ENCODE measurements at regions not wholly inside any gene's neighbourhood (a gene's known extent, or its start where the extent isn't known, plus 50 kb on each side); places are given as distances from the start of the nearest gene placed in this dataset.

- Histone ChIP-seq H3K4me3 (no peak overlapping the region), H3K27me3 (no peaks in the 10 kb centered on the region), H3K36me3 (no peaks in the 10 kb centered on the region), H3K9me3 (no peaks in the 10 kb centered on the region), H3K27ac (no peak overlapping the region), H3K4me1 (no peaks in the 10 kb centered on the region)
- no peak for DNase-seq (ENCODE audit: low spot score in 2 of 2)
- 100% methylated on average over 1 of the region's 1 CpG for WGBS
- no peak for TF ChIP-seq EP300 (IDR thresholded peaks at IDR 0.05)
- TF ChIP-seq CTCF (IDR thresholded peaks at IDR 0.05), result no peak
- TF ChIP-seq POLR2AphosphoS5 (IDR thresholded peaks at IDR 0.05), result no peak
- no peak for TF ChIP-seq POLR2A (IDR thresholded peaks at IDR 0.05)
Observed at GRCh38 chr1:194078765-194079164, 892.4 kb upstream of the B3GALT2 start.

GRCh38 chr1:194076646-194077045 lies 890.2 kb upstream of the B3GALT2 start:
- no peaks in the 10 kb centered on the region for H3K4me1 ChIP-seq
- H3K27me3 ChIP-seq, result no peaks in the 10 kb centered on the region
- H3K4me3 ChIP-seq, result no peak overlapping the region
- no peaks in the 10 kb centered on the region for H3K9me3 ChIP-seq
- TF ChIP-seq POLR2AphosphoS5 (IDR thresholded peaks at IDR 0.05), result no peak
- TF ChIP-seq EP300 (IDR thresholded peaks at IDR 0.05), result no peak
- TF ChIP-seq CTCF (IDR thresholded peaks at IDR 0.05), result no peak
- no peak for TF ChIP-seq POLR2A (IDR thresholded peaks at IDR 0.05)
- no peak for DNase-seq (ENCODE audit: low spot score in 2 of 2)
- H3K27ac ChIP-seq, result no peak overlapping the region
- H3K36me3 ChIP-seq, result no peaks in the 10 kb centered on the region
- 16% methylated on average over 1 of the region's 1 CpG for WGBS

- Histone ChIP-seq H3K27ac (no peak overlapping the region), H3K4me3 (no peak overlapping the region), H3K27me3 (no peaks in the 10 kb centered on the region), H3K36me3 (no peaks in the 10 kb centered on the region), H3K9me3 (no peaks in the 10 kb centered on the region), H3K4me1 (no peaks in the 10 kb centered on the region)
- DNase-seq (ENCODE audit: low spot score in 2 of 2), result no peak
- TF ChIP-seq EP300 (IDR thresholded peaks at IDR 0.05) (no peak), POLR2AphosphoS5 (IDR thresholded peaks at IDR 0.05) (no peak), POLR2A (IDR thresholded peaks at IDR 0.05) (no peak), CTCF (IDR thresholded peaks at IDR 0.05) (no peak)
- WGBS, result 61% methylated on average over 3 of the region's 3 CpGs
Observed at GRCh38 chr1:194073833-194074232, 887.4 kb upstream of the B3GALT2 start.

- H3K27me3 ChIP-seq, result no peaks in the 10 kb centered on the region
- no peaks in the 10 kb centered on the region for H3K36me3 ChIP-seq
- TF ChIP-seq EP300 (IDR thresholded peaks at IDR 0.05) (no peak), POLR2AphosphoS5 (IDR thresholded peaks at IDR 0.05) (no peak), CTCF (IDR thresholded peaks at IDR 0.05) (no peak), POLR2A (IDR thresholded peaks at IDR 0.05) (no peak)
- H3K27ac ChIP-seq, result no peak overlapping the region
- no peaks in the 10 kb centered on the region for H3K4me1 ChIP-seq
- DNase-seq (ENCODE audit: low spot score in 2 of 2), result no peak
- no peaks in the 10 kb centered on the region for H3K9me3 ChIP-seq
- no peak overlapping the region for H3K4me3 ChIP-seq
Observed at GRCh38 chr1:194071205-194071604, 884.8 kb upstream of the B3GALT2 start.

GRCh38 chr1:194069831-194070218 lies 883.4 kb upstream of the B3GALT2 start:
- no peaks in the 10 kb centered on the region for H3K4me1 ChIP-seq
- H3K27ac ChIP-seq, result no peak overlapping the region
- H3K4me3 ChIP-seq, result no peak overlapping the region
- 58% methylated on average over 1 of the region's 1 CpG for WGBS
- TF ChIP-seq POLR2AphosphoS5 (IDR thresholded peaks at IDR 0.05), result no peak
- TF ChIP-seq EP300 (IDR thresholded peaks at IDR 0.05), result no peak
- no peak for TF ChIP-seq POLR2A (IDR thresholded peaks at IDR 0.05)
- no peak for DNase-seq (ENCODE audit: low spot score in 2 of 2)
- no peaks in the 10 kb centered on the region for H3K27me3 ChIP-seq
- H3K9me3 ChIP-seq, result no peaks in the 10 kb centered on the region
- no peaks in the 10 kb centered on the region for H3K36me3 ChIP-seq

GRCh38 chr1:194069168-194069830 lies 882.9 kb upstream of the B3GALT2 start:
- H3K36me3 ChIP-seq, result no peaks in the 10 kb centered on the region
- H3K4me3 ChIP-seq, result no peak overlapping the region
- WGBS, result 59% methylated on average over 7 of the region's 7 CpGs
- no peaks in the 10 kb centered on the region for H3K27me3 ChIP-seq
- H3K9me3 ChIP-seq, result no peaks in the 10 kb centered on the region
- no peaks in the 10 kb centered on the region for H3K4me1 ChIP-seq
- no peak overlapping the region for H3K27ac ChIP-seq
- no peak for DNase-seq (ENCODE audit: low spot score in 2 of 2)
- no peak for TF ChIP-seq POLR2AphosphoS5 (IDR thresholded peaks at IDR 0.05)
- no peak for TF ChIP-seq POLR2A (IDR thresholded peaks at IDR 0.05)
- no peak for TF ChIP-seq EP300 (IDR thresholded peaks at IDR 0.05)
- no peak for TF ChIP-seq CTCF (IDR thresholded peaks at IDR 0.05)
